SW480 (cell line): ENCODE measurements at regions not wholly inside any gene's neighbourhood (a gene's known extent, or its start where the extent isn't known, plus 50 kb on each side); places are given as distances from the start of the nearest gene placed in this dataset.

Experiments used
- DNase-seq: peaks from one replicate; pipeline ENCODE4 v3.0.0-alpha.2; 2016; ENCODE audit warnings: low spot score

GRCh38 chr10:79012567-79012966 is 56.2 kb upstream of the ZMIZ1 start:
- no peak for DNase-seq

GRCh38 chr10:79013406-79013987 is 55.3 kb upstream of the ZMIZ1 start:
- DNase-seq, result no peak

GRCh38 chr10:79014796-79015195 is 54.0 kb upstream of the ZMIZ1 start:
- DNase-seq, result no peak

GRCh38 chr10:79017882-79018520 is 50.8 kb upstream of the ZMIZ1 start:
- DNase-seq, result no peak

- no peak for DNase-seq
These were observed 50.2 kb upstream of the ZMIZ1 start for GRCh38 chr10:79018521-79019011.
